ENCODE measurements at regions not wholly inside any gene's neighbourhood (a gene's known extent, or its start where the extent isn't known, plus 50 kb on each side); places are given as distances from the start of the nearest gene placed in this dataset.

DNA sequence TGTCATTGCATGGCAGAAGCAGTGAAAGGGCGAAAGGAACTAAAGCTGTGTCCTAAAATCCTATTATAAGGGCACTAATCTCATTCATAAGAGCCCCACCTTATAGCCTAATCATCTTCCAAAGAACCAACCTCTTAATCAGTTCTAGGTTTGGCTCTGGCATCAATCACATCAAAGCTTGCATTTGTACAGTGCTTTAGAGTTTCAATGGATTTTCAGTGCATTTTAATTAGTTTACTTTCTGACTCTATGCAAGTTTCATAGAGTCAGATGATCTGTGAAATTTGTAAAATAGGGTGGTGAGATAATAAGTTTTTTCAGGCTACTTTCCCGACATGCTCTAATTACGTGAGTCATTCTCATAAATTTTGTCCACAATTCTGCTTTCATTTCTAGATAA is 341.1 kb downstream of the DIPK2A start:
- no peak for DNase-seq (ENCODE audit: low spot score)
- TF ChIP-seq, protein P1, sequence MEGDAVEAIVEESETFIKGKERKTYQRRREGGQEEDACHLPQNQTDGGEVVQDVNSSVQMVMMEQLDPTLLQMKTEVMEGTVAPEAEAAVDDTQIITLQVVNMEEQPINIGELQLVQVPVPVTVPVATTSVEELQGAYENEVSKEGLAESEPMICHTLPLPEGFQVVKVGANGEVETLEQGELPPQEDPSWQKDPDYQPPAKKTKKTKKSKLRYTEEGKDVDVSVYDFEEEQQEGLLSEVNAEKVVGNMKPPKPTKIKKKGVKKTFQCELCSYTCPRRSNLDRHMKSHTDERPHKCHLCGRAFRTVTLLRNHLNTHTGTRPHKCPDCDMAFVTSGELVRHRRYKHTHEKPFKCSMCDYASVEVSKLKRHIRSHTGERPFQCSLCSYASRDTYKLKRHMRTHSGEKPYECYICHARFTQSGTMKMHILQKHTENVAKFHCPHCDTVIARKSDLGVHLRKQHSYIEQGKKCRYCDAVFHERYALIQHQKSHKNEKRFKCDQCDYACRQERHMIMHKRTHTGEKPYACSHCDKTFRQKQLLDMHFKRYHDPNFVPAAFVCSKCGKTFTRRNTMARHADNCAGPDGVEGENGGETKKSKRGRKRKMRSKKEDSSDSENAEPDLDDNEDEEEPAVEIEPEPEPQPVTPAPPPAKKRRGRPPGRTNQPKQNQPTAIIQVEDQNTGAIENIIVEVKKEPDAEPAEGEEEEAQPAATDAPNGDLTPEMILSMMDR (IDR thresholded peaks at IDR 0.05; ENCODE audit: extremely low read depth, missing control alignments) = no peak

DNA sequence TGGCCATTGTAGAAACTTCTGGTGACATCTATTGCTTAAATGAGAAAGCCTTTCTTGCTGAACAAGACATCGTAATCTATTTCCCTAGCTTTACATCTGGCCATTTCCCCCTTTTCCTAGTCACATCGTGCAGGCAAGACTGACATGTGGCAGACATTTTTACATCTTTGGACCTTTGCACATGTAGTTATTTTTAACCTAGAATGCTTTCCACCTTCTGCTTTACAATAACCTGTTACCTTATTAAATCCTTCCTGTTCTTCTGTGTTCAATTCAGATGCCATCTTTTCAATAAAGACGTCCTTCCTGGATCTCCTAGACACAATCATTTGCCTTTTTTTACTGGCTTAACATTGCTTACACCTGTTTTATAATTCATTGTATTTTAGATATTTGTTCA is 343.3 kb downstream of the DIPK2A start:
- no peak for DNase-seq (ENCODE audit: low spot score)
- TF ChIP-seq, protein P1 (IDR thresholded peaks at IDR 0.05; ENCODE audit: extremely low read depth, missing control alignments) = no peak

DNA sequence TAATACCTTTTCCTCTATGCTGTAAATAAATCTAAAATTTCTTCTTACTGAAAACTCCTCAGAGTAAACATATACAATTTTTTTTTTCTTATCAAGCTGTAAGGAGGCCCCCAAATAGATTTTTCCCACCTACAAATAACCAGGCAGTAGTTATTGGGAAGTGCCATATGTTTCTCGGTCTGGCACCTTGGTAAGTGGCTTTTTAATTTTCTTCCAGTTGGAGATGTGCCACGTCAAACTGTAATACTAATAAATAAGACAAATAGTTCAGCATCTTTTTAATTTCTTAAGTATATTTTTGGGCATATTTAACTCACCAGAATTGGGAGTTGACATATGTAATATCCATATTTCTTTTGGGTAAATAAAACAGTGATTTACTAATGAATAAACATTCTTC is 346.3 kb downstream of the DIPK2A start:
- TF ChIP-seq, protein P1 (IDR thresholded peaks at IDR 0.05; ENCODE audit: extremely low read depth, missing control alignments) = no peak
- DNase-seq (ENCODE audit: low spot score) = no peak

DNA sequence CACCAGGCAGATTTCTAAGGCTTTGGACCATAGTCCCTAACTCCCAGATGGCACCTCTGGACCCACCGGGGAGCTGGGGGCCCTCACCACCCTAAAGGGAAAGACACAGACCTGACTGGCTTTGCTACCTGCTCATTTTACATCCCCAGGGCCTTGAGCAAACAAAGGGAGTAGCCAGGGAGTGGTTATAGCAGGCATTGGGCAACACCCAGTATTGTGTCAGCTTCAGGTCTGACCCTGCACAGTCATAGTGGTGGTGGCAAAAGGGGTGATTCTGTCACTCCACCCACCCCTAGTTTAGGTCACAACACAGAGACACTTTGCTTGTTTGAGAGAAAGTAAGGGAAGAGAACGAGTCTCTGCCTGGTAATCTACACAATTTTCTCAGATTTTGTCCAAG is 352.5 kb downstream of the DIPK2A start:
- TF ChIP-seq, protein P1 (IDR thresholded peaks at IDR 0.05; ENCODE audit: extremely low read depth, missing control alignments) = no peak
- DNase-seq (ENCODE audit: low spot score) = no peak

DNA sequence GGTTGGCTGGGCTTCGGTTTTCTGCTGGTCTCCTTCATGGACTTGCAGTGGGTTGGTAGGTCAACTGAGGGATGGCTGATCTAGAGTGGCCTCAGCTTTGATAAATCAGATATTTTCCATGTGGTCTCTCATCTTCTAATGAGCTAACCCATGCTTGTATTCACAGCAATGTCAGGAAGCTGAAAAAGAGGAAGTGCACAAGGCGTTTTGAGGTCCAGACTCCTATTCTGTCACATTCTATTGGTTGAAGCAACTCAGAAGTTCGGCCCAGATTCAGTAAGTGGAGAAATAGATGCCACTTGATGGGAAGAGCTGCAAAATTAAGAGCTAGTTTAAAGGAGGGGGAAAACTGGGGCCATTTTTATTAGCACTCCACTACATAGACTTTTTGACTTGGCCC is 361.2 kb downstream of the DIPK2A start:
- TF ChIP-seq, protein P1 (IDR thresholded peaks at IDR 0.05; ENCODE audit: extremely low read depth, missing control alignments) = no peak
- DNase-seq (ENCODE audit: low spot score) = no peak

DNA sequence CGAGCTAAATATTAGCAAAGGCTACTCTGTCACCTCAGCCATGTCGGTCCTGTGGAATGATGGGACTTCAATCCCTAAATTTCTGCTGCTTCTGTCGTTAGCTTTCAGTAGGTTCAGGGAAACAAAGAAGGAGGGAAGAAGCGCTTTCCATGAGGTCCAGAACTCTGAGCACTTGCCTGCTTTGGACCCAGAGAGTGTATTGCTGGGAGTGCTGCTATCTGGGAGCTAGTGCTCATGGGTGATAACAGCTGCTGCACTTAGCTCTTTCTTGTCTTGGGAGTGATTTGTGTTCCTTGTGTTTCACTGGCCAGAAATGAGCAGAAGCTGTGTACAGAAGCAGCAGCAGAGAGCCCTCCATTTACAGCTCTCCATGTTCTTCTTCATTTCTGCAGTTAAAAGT is 369.8 kb downstream of the DIPK2A start:
- TF ChIP-seq, protein P1 (IDR thresholded peaks at IDR 0.05; ENCODE audit: extremely low read depth, missing control alignments) = no peak
- DNase-seq (ENCODE audit: low spot score) = no peak

DNA sequence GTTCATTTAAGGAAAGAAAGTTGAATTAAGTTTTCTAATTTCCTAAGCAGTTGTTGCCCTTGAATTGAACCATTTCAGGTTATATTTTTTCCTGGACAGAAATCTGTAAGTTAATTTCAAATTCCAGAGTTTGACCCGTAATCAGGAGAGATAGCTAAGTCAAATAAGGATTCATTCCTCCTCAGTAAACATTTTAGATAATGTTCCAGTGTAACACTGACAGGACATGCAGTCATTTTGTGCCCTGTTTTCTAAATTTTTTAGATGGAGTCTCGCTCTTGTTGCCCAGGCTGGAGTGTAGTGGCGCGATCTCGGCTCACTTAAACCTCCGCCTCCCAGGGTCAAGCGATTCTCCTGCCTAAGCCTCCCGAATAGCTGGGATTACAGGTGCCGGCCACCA is 371.7 kb downstream of the DIPK2A start:
- TF ChIP-seq, protein P1 (IDR thresholded peaks at IDR 0.05; ENCODE audit: extremely low read depth, missing control alignments) = no peak
- DNase-seq (ENCODE audit: low spot score) = no peak
